Panc1 (cell line): ENCODE measurements at regions not wholly inside any gene's neighbourhood (a gene's known extent, or its start where the extent isn't known, plus 50 kb on each side); places are given as distances from the start of the nearest gene placed in this dataset.

Experiments
- ATAC-seq: fragments of 200-7000 bp; cut with Tn5 transposase; 2 replicates; pipeline ENCODE4 v1.9.1; 2020; ENCODE audit warnings: mild to moderate bottlenecking, moderate library complexity
- BruUV-seq: library from RNA; stranded (reverse); fragments of 400-500 nt; replicated peaks from 2 replicates; lab custom pipeline; 2021; lab: Mats Ljungman, UMichigan
- CTCF ChIA-PET: fragments of 300-600 bp; sonication (Branson Sonifier 250); formaldehyde crosslinking; loops from one replicate; lab custom pipeline; 2022; ENCODE audit warnings: antibody characterized with exemption; lab: Charles Lee
- POLR2A ChIA-PET: fragments of 300-600 bp; sonication (Branson Sonifier 250); formaldehyde crosslinking; loops from one replicate; lab custom pipeline; 2022; ENCODE audit warnings: antibody characterized with exemption; lab: Charles Lee
- DNase-seq: peaks from one replicate; pipeline ENCODE4 v3.0.0-alpha.2; 2010; ENCODE audit warnings: low read depth, low spot score
- H3K27ac ChIP-seq: 2 replicates; pipeline ENCODE4 v1.5.1; 2011; ENCODE audit warnings: mild to moderate bottlenecking, low read length, inconsistent platforms
- H3K27me3 ChIP-seq: fragments of 200-500 bp; sonication (Bioruptor generic); 2 replicates; pipeline ENCODE4 v1.6.0; 2014; ENCODE audit warnings: low read length, inconsistent platforms; ENCODE audit not compliant: control insufficient read depth, insufficient read depth
- H3K36me3 ChIP-seq: fragments of 200-500 bp; sonication (Bioruptor generic); 2 replicates; pipeline ENCODE4 v1.5.1; 2014; ENCODE audit warnings: inconsistent platforms, mild to moderate bottlenecking, low read length, moderate library complexity; ENCODE audit not compliant: control insufficient read depth, insufficient read depth
- H3K4me1 ChIP-seq: 2 replicates; pipeline ENCODE4 v1.5.1; 2011; ENCODE audit warnings: inconsistent platforms, mild to moderate bottlenecking, low read length, moderate library complexity; ENCODE audit not compliant: control insufficient read depth, insufficient read depth
- H3K4me3 ChIP-seq, 2 experiments: 2 replicates each; pipeline ENCODE4 v1.5.1; 2011 to 2012; ENCODE audit warnings: low read depth in 2 of 2, low read length in 2 of 2, mild to moderate bottlenecking in 2 of 2, inconsistent platforms in 1 of 2, moderate library complexity in 1 of 2
- H3K9me3 ChIP-seq: fragments of 200-500 bp; sonication (Bioruptor generic); 2 replicates; pipeline ENCODE4 v1.5.1; 2014; ENCODE audit warnings: low read depth, mild to moderate bottlenecking, inconsistent platforms, low read length, moderate library complexity; ENCODE audit not compliant: control insufficient read depth, insufficient read depth
- CTCF ChIP-seq: fragments of 450-650 bp; IDR thresholded peaks from 2 replicates; pipeline ENCODE4 v1.5.1; 2017; ENCODE audit warnings: mild to moderate bottlenecking
- POLR2AphosphoS5 ChIP-seq: IDR thresholded peaks from 2 replicates; pipeline ENCODE4 v1.6.1; 2012; ENCODE audit warnings: mild to moderate bottlenecking, low read depth, low read length, moderate library complexity
- REST ChIP-seq, 2 experiments: IDR thresholded peaks; 2 replicates each; pipeline ENCODE4 v1.6.1; 2011 to 2012; ENCODE audit warnings: low read depth in 2 of 2, control low read depth in 1 of 2, low read length in 1 of 2, mild to moderate bottlenecking in 1 of 2, moderate library complexity in 1 of 2; ENCODE audit not compliant: insufficient read depth in 1 of 2
- SIN3A ChIP-seq: IDR thresholded peaks from 2 replicates; pipeline ENCODE4 v1.6.1; 2012; ENCODE audit warnings: low read depth, mild to moderate bottlenecking, low read length, moderate library complexity, borderline replicate concordance; ENCODE audit not compliant: insufficient read depth
- TCF7L2 ChIP-seq: IDR thresholded peaks from 2 replicates; pipeline ENCODE4 v1.6.1; 2011; ENCODE audit warnings: mild to moderate bottlenecking, low read depth, low read length, inconsistent platforms
- in situ Hi-C: cut with HindIII; loops from 2 replicates; pipeline ENCODE4 v1.10.0; 2016; ENCODE audit warnings: low sequenced_read_pairs, low pct_unique_long_range_greater_than_20kb
- intact Hi-C: fragments of 100-400 bp; cut with micrococcal nuclease; formaldehyde crosslinking; loops from one replicate; pipeline ENCODE4 v1.10.0; 2022; ENCODE audit not compliant: unreplicated experiment

- BruUV-seq = no TSS peak
- Histone ChIP-seq H3K27ac (no peak overlapping the region), H3K4me1 (no peaks in the 10 kb centered on the region), H3K36me3 (no peaks in the 10 kb centered on the region), H3K9me3 (peaks cover 21% of the 10 kb centered on the region), H3K4me3 (no peak overlapping the region), H3K27me3 (no peaks in the 10 kb centered on the region)
- intact Hi-C loops = no loop called here
- ATAC-seq (no peak), DNase-seq (no peak)
- CTCF ChIA-PET = no interaction called here
- POLR2A ChIA-PET = no interaction called here
- in situ Hi-C loops = no loop called here
- TF ChIP-seq REST (IDR thresholded peaks at IDR 0.05; ENCODE audit: insufficient read depth in 1 of 2, low read depth in 2 of 2, low read length in 1 of 2) (no peak), TCF7L2 (no peak), POLR2AphosphoS5 (no peak), CTCF (no peak), SIN3A (no peak)
These were observed 474.6 kb upstream of the ATP2B1 start for GRCh38 chr12:90183201-90183600.

- TF ChIP-seq POLR2AphosphoS5 = no peak
- ChIA-PET POLR2A (no interaction called here), CTCF (no interaction called here)
These were observed 472.6 kb upstream of the ATP2B1 start for GRCh38 chr12:90181216-90181615.

GRCh38 chr12:90174956-90175355 lies 466.3 kb upstream of the ATP2B1 start:
- H3K36me3 ChIP-seq = no peaks in the 10 kb centered on the region
- H3K4me1 ChIP-seq = no peaks in the 10 kb centered on the region
- no peak for DNase-seq
- peaks cover 3% of the 10 kb centered on the region; the same call in 1 of the 2 replicates for H3K9me3 ChIP-seq
- TF ChIP-seq POLR2AphosphoS5 = no peak
- no peak for TF ChIP-seq REST (IDR thresholded peaks at IDR 0.05; ENCODE audit: insufficient read depth in 1 of 2, low read depth in 2 of 2, low read length in 1 of 2)
- no peak for TF ChIP-seq CTCF
- TF ChIP-seq TCF7L2 = no peak
- no peak for TF ChIP-seq SIN3A
- no peak overlapping the region for H3K4me3 ChIP-seq
- H3K27ac ChIP-seq = no peak overlapping the region
- CTCF ChIA-PET = no interaction called here
- no peaks in the 10 kb centered on the region for H3K27me3 ChIP-seq
- intact Hi-C loops = no loop called here
- POLR2A ChIA-PET = no interaction called here
- ATAC-seq = no peak
- BruUV-seq = no TSS peak
- in situ Hi-C loops = no loop called here

More at GRCh38 chr12:90181216-90181615, 472.6 kb upstream of the ATP2B1 start:
- Histone ChIP-seq H3K9me3 (peaks cover 18% of the 10 kb centered on the region), H3K36me3 (no peaks in the 10 kb centered on the region), H3K4me1 (no peaks in the 10 kb centered on the region), H3K4me3 (no peak overlapping the region), H3K27me3 (no peaks in the 10 kb centered on the region), H3K27ac (no peak overlapping the region)
- intact Hi-C loops = no loop called here
- in situ Hi-C loops = no loop called here
- no TSS peak for BruUV-seq
- DNase-seq (no peak), ATAC-seq (no peak)
